ENCODE measurements at regions not wholly inside any gene's neighbourhood (a gene's known extent, or its start where the extent isn't known, plus 50 kb on each side); places are given as distances from the start of the nearest gene placed in this dataset.

GRCh38 chr9:103702572-103702971 is 391.5 kb upstream of the SMC2 start:
- H3K4me3 ChIP-seq (ENCODE audit: low read depth, low read length): no peak overlapping the region
- no peak for DNase-seq (ENCODE audit: low read depth)
- no peak for TF ChIP-seq CTCF (IDR thresholded peaks at IDR 0.05; ENCODE audit: insufficient read depth, low read depth, low read length, missing control alignments)

DNA sequence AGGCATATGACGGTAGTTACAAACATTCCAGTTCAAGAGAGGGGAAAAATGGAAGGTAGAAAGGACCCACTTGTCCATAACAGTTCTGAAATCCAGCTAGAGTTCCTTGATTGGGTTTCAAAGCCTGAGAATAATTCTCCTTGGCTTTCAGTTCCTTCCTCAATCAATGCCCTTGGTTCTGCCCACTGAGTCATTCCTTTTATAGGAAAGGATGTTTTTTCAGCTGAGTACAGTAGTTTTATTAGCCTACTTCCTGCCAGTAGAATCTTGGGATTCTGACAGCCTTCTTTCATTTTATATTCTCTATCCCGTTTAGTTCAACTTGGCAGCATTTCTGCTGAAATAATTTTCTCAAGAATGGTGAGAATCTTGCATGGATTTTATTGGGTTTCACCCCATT is 386.9 kb upstream of the SMC2 start:
- TF ChIP-seq CTCF (IDR thresholded peaks at IDR 0.05; ENCODE audit: insufficient read depth, low read depth, low read length, missing control alignments): no peak
- no peak for DNase-seq (ENCODE audit: low read depth)
- no peak overlapping the region for H3K4me3 ChIP-seq (ENCODE audit: low read depth, low read length)

- no peak for DNase-seq (ENCODE audit: low read depth)
- H3K4me3 ChIP-seq (ENCODE audit: low read depth, low read length): no peak overlapping the region
- TF ChIP-seq CTCF (IDR thresholded peaks at IDR 0.05; ENCODE audit: insufficient read depth, low read depth, low read length, missing control alignments): no peak
Observed at GRCh38 chr9:103709366-103709765, 384.7 kb upstream of the SMC2 start.

DNA sequence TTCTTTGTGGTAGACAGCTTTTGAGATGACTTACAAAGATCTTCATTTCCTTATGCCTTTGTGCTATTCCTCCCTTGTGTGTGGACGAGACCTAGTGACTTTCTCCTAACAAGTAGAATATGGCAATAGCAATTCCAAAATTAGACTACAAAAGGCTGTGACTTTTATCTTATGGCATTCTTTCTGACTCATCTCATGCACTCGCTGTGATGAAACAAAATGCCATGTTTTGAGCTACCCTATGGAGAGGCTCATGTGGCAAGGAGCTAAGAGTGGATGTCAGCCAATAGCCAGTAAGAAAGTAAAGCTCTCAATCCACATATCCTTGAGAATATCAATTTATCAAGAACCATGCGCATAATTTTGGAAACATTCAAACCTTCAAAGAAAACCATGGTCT is 380.5 kb upstream of the SMC2 start:
- no peak for TF ChIP-seq CTCF (IDR thresholded peaks at IDR 0.05; ENCODE audit: insufficient read depth, low read depth, low read length, missing control alignments)
- no peak for DNase-seq (ENCODE audit: low read depth)
- H3K4me3 ChIP-seq (ENCODE audit: low read depth, low read length): no peak overlapping the region

DNA sequence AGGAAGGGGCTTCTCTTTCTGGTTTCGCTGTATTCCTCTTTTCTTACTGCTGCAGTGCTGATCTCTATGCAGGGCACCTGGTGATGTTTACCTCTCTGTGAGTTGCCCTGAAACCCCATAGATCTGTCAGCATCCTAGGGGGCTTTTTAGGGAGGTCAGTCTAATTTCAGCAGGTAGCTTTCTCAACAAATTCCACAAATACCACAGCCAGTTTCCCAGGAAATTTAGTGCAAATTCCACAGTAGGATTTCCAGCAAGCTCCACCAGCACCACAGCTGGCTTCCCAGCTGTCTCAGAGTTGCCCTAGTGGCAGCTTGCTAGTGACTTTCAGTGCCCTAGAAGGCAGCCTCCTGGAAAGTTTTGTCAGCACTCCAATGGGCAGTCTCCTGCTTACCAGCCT is 379.1 kb upstream of the SMC2 start:
- TF ChIP-seq CTCF (IDR thresholded peaks at IDR 0.05; ENCODE audit: insufficient read depth, low read depth, low read length, missing control alignments): no peak
- no peak overlapping the region for H3K4me3 ChIP-seq (ENCODE audit: low read depth, low read length)
- DNase-seq (ENCODE audit: low read depth): no peak

- no peak for TF ChIP-seq CTCF (IDR thresholded peaks at IDR 0.05; ENCODE audit: insufficient read depth, low read depth, low read length, missing control alignments)
- DNase-seq (ENCODE audit: low read depth): no peak
- H3K4me3 ChIP-seq (ENCODE audit: low read depth, low read length): no peak overlapping the region
Observed at GRCh38 chr9:103721056-103721455, 373.1 kb upstream of the SMC2 start.

- no peak for TF ChIP-seq CTCF (IDR thresholded peaks at IDR 0.05; ENCODE audit: insufficient read depth, low read depth, low read length, missing control alignments)
- no peak overlapping the region for H3K4me3 ChIP-seq (ENCODE audit: low read depth, low read length)
- no peak for DNase-seq (ENCODE audit: low read depth)
Observed at GRCh38 chr9:103730866-103731265, 363.2 kb upstream of the SMC2 start.

Measured in GM12865 (cell line).